ENCODE measurements at regions not wholly inside any gene's neighbourhood (a gene's known extent, or its start where the extent isn't known, plus 50 kb on each side); places are given as distances from the start of the nearest gene placed in this dataset.

GRCh38 chr1:217053676-217054075, 330.4 kb upstream of the ESRRG start:
- H3K9me3 Mint-ChIP-seq (ENCODE audit: unreplicated experiment), result no peaks in the 10 kb centered on the region
- no peaks in the 10 kb centered on the region for H3K4me1 Mint-ChIP-seq (ENCODE audit: unreplicated experiment)

GRCh38 chr1:217052626-217053025, 329.4 kb upstream of the ESRRG start:
- Mint-ChIP-seq H3K9me3 (ENCODE audit: unreplicated experiment) (no peaks in the 10 kb centered on the region), H3K36me3 (ENCODE audit: low read depth, unreplicated experiment) (no peaks in the 10 kb centered on the region), H3K4me3 (ENCODE audit: unreplicated experiment) (no peak overlapping the region), H3K4me1 (ENCODE audit: unreplicated experiment) (no peaks in the 10 kb centered on the region), H3K27ac (ENCODE audit: unreplicated experiment) (no peak overlapping the region), H3K27me3 (ENCODE audit: unreplicated experiment) (peaks cover 1% of the 10 kb centered on the region)
- no peak for DNase-seq (ENCODE audit: low spot score)
- TF ChIP-seq CTCF (IDR thresholded peaks at IDR 0.05; ENCODE audit: unreplicated experiment), result no peak

More at GRCh38 chr1:217053676-217054075, 330.4 kb upstream of the ESRRG start:
- no peak overlapping the region for H3K27ac Mint-ChIP-seq (ENCODE audit: unreplicated experiment)
- H3K27me3 Mint-ChIP-seq (ENCODE audit: unreplicated experiment), result peaks cover 1% of the 10 kb centered on the region
- H3K4me3 Mint-ChIP-seq (ENCODE audit: unreplicated experiment), result no peak overlapping the region
- no peak for DNase-seq (ENCODE audit: low spot score)
- no peaks in the 10 kb centered on the region for H3K36me3 Mint-ChIP-seq (ENCODE audit: low read depth, unreplicated experiment)
- TF ChIP-seq CTCF (IDR thresholded peaks at IDR 0.05; ENCODE audit: unreplicated experiment), result no peak

GRCh38 chr1:217052196-217052595, 329.0 kb upstream of the ESRRG start:
- peaks cover 1% of the 10 kb centered on the region for H3K27me3 Mint-ChIP-seq (ENCODE audit: unreplicated experiment)
- no peaks in the 10 kb centered on the region for H3K4me1 Mint-ChIP-seq (ENCODE audit: unreplicated experiment)
- no peaks in the 10 kb centered on the region for H3K36me3 Mint-ChIP-seq (ENCODE audit: low read depth, unreplicated experiment)
- DNase-seq (ENCODE audit: low spot score), result no peak
- H3K27ac Mint-ChIP-seq (ENCODE audit: unreplicated experiment), result no peak overlapping the region
- H3K9me3 Mint-ChIP-seq (ENCODE audit: unreplicated experiment), result no peaks in the 10 kb centered on the region
- no peak for TF ChIP-seq CTCF (IDR thresholded peaks at IDR 0.05; ENCODE audit: unreplicated experiment)
- H3K4me3 Mint-ChIP-seq (ENCODE audit: unreplicated experiment), result no peak overlapping the region

- Mint-ChIP-seq H3K36me3 (ENCODE audit: low read depth, unreplicated experiment) (no peaks in the 10 kb centered on the region), H3K27me3 (ENCODE audit: unreplicated experiment) (peaks cover 3% of the 10 kb centered on the region), H3K9me3 (ENCODE audit: unreplicated experiment) (no peaks in the 10 kb centered on the region), H3K4me1 (ENCODE audit: unreplicated experiment) (no peaks in the 10 kb centered on the region), H3K27ac (ENCODE audit: unreplicated experiment) (no peak overlapping the region), H3K4me3 (ENCODE audit: unreplicated experiment) (no peak overlapping the region)
- DNase-seq (ENCODE audit: low spot score), result no peak
- no peak for TF ChIP-seq CTCF (IDR thresholded peaks at IDR 0.05; ENCODE audit: unreplicated experiment)
These were observed 326.5 kb upstream of the ESRRG start for GRCh38 chr1:217049721-217050120.

- no peak overlapping the region for H3K4me3 Mint-ChIP-seq (ENCODE audit: unreplicated experiment)
- no peak for DNase-seq (ENCODE audit: low spot score)
- H3K4me1 Mint-ChIP-seq (ENCODE audit: unreplicated experiment), result no peaks in the 10 kb centered on the region
- no peaks in the 10 kb centered on the region for H3K9me3 Mint-ChIP-seq (ENCODE audit: unreplicated experiment)
- peaks cover 3% of the 10 kb centered on the region for H3K27me3 Mint-ChIP-seq (ENCODE audit: unreplicated experiment)
- no peak overlapping the region for H3K27ac Mint-ChIP-seq (ENCODE audit: unreplicated experiment)
- no peak for TF ChIP-seq CTCF (IDR thresholded peaks at IDR 0.05; ENCODE audit: unreplicated experiment)
- H3K36me3 Mint-ChIP-seq (ENCODE audit: low read depth, unreplicated experiment), result no peaks in the 10 kb centered on the region
These were observed 325.9 kb upstream of the ESRRG start for GRCh38 chr1:217049081-217049480.
